ENCODE measurements at regions not wholly inside any gene's neighbourhood (a gene's known extent, or its start where the extent isn't known, plus 50 kb on each side); places are given as distances from the start of the nearest gene placed in this dataset.

- Histone ChIP-seq H3K9me1 (ENCODE audit: control insufficient read depth, extremely low read depth, insufficient read depth, low read length) (no peaks in the 10 kb centered on the region), H3K27ac (ENCODE audit: control insufficient read depth, insufficient read depth, low read length) (no peak overlapping the region), H3K4me1 (ENCODE audit: control insufficient read depth, extremely low read depth, insufficient read depth, low read length) (peaks cover 31% of the 10 kb centered on the region), H3K9ac (ENCODE audit: control insufficient read depth, extremely low read depth, insufficient read depth, low read length) (no peak overlapping the region), H3K9me3 (ENCODE audit: control insufficient read depth, low read depth, low read length) (no peaks in the 10 kb centered on the region), H3K27me3 (ENCODE audit: control insufficient read depth, extremely low read depth, insufficient read depth, low read length) (no peaks in the 10 kb centered on the region), H3K4me2 (ENCODE audit: control insufficient read depth, extremely low read depth, insufficient read depth, low read depth, low read length) (no peak overlapping the region), H3K79me2 (ENCODE audit: control insufficient read depth, insufficient read depth, low read length) (no peaks in the 10 kb centered on the region), H3K4me3 (ENCODE audit: control insufficient read depth in 2 of 3, extremely low read depth in 1 of 3, insufficient read depth in 2 of 3, low read depth in 1 of 3, low read length in 3 of 3) (no peak overlapping the region), H4K20me1 (ENCODE audit: control insufficient read depth, extremely low read depth, insufficient read depth, low read length) (no peaks in the 10 kb centered on the region), H3K36me3 (ENCODE audit: control insufficient read depth in 2 of 2, extremely low read depth in 1 of 2, insufficient read depth in 2 of 2, low read length in 2 of 2) (no peaks in the 10 kb centered on the region), H2AFZ (ENCODE audit: control insufficient read depth, low read length) (no peak overlapping the region)
- TF ChIP-seq CTCF (optimal IDR thresholded peaks at IDR 0.05 in 1 of 3, IDR thresholded peaks at IDR 0.05 in 1 of 3, conservative IDR thresholded peaks at IDR 0.05 in 1 of 3; ENCODE audit: extremely low read depth in 1 of 3, insufficient read depth in 2 of 3, low read length in 3 of 3): no peak
- TF ChIP-seq EZH2 (IDR thresholded peaks at IDR 0.05; ENCODE audit: low read length): no peak
- dilution Hi-C loops (cut with MboI; ENCODE audit: extremely low pct_ligation_motif_present, low sequenced_read_pairs): no loop called here
- DNase-seq (ENCODE audit: low read depth, low spot score) (no peak), FAIRE-seq (no peak)
These were observed 197.2 kb upstream of the AHR start for GRCh38 chr7:17101207-17101696.

GRCh38 chr7:17103170-17103569, 195.3 kb upstream of the AHR start:
- no peak for FAIRE-seq

More at GRCh38 chr7:17103170-17103569, 195.3 kb upstream of the AHR start:
- no peaks in the 10 kb centered on the region for H3K9me3 ChIP-seq (ENCODE audit: control insufficient read depth, low read depth, low read length)
- no peaks in the 10 kb centered on the region for H3K79me2 ChIP-seq (ENCODE audit: control insufficient read depth, insufficient read depth, low read length)
- no peaks in the 10 kb centered on the region for H4K20me1 ChIP-seq (ENCODE audit: control insufficient read depth, extremely low read depth, insufficient read depth, low read length)
- no peak for DNase-seq (ENCODE audit: low read depth, low spot score)
- H3K27me3 ChIP-seq (ENCODE audit: control insufficient read depth, extremely low read depth, insufficient read depth, low read length): no peaks in the 10 kb centered on the region
- H2AFZ ChIP-seq (ENCODE audit: control insufficient read depth, low read length): no peak overlapping the region
- no peaks in the 10 kb centered on the region for H3K36me3 ChIP-seq (ENCODE audit: control insufficient read depth in 2 of 2, extremely low read depth in 1 of 2, insufficient read depth in 2 of 2, low read length in 2 of 2)
- H3K4me2 ChIP-seq (ENCODE audit: control insufficient read depth, extremely low read depth, insufficient read depth, low read depth, low read length): no peak overlapping the region
- H3K4me1 ChIP-seq (ENCODE audit: control insufficient read depth, extremely low read depth, insufficient read depth, low read length): peaks cover 16% of the 10 kb centered on the region
- H3K9ac ChIP-seq (ENCODE audit: control insufficient read depth, extremely low read depth, insufficient read depth, low read length): no peak overlapping the region
- TF ChIP-seq EZH2 (IDR thresholded peaks at IDR 0.05; ENCODE audit: low read length): no peak
- no peak for TF ChIP-seq CTCF (optimal IDR thresholded peaks at IDR 0.05 in 1 of 3, IDR thresholded peaks at IDR 0.05 in 1 of 3, conservative IDR thresholded peaks at IDR 0.05 in 1 of 3; ENCODE audit: extremely low read depth in 1 of 3, insufficient read depth in 2 of 3, low read length in 3 of 3)
- dilution Hi-C loops (cut with MboI; ENCODE audit: extremely low pct_ligation_motif_present, low sequenced_read_pairs): no loop called here
- no peak overlapping the region for H3K27ac ChIP-seq (ENCODE audit: control insufficient read depth, insufficient read depth, low read length)
- H3K9me1 ChIP-seq (ENCODE audit: control insufficient read depth, extremely low read depth, insufficient read depth, low read length): no peaks in the 10 kb centered on the region
- H3K4me3 ChIP-seq (ENCODE audit: control insufficient read depth in 2 of 3, extremely low read depth in 1 of 3, insufficient read depth in 2 of 3, low read depth in 1 of 3, low read length in 3 of 3): no peak overlapping the region

Measured in keratinocyte (primary cell).